ENCODE measurements at regions not wholly inside any gene's neighbourhood (a gene's known extent, or its start where the extent isn't known, plus 50 kb on each side); places are given as distances from the start of the nearest gene placed in this dataset.

DNA sequence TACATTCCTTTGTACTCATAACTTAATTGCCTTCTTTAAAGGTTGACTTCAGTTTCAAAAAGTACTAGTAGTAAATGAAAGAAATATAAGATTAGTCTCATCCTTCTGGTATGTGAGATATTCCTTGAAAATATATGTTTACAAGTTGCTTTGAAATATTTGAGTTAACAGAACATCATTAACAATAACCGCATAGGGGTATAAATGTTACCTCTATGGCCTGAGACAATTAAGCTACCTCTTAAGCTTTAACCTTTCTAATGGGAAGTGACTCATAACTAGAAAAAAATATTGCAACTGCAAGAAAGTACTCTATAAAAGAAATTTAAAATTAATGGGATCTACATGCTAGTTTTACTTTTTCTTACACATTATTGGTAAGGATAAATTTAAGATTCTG lies 399.0 kb downstream of the CDH10 start:
- Histone ChIP-seq H4K20me1 (ENCODE audit: control insufficient read depth, insufficient read depth, low read depth, low read length) (no peaks in the 10 kb centered on the region), H3K36me3 (ENCODE audit: control insufficient read depth, low read length) (no peaks in the 10 kb centered on the region), H3K4me2 (ENCODE audit: low read length) (no peak overlapping the region), H3K79me2 (ENCODE audit: control insufficient read depth, low read length) (no peaks in the 10 kb centered on the region), H3K9me2 (replicated peaks; ENCODE audit: control insufficient read depth, low read length) (no peaks in the 10 kb centered on the region), H3K9me3 (ENCODE audit: control insufficient read depth, insufficient read depth, low read length) (no peaks in the 10 kb centered on the region), H3K27me3 (ENCODE audit: control insufficient read depth, low read length) (no peaks in the 10 kb centered on the region), H3F3A (ENCODE audit: control insufficient read depth, insufficient read depth) (no peaks in the 10 kb centered on the region), H3K4me1 (ENCODE audit: control insufficient read depth, low read length) (no peaks in the 10 kb centered on the region), H3K27ac (ENCODE audit: low read depth, low read length) (no peak overlapping the region), H3K4me3 (ENCODE audit: low read length) (no peak overlapping the region)
- TF ChIP-seq EZH2phosphoT487 (IDR thresholded peaks at IDR 0.05; ENCODE audit: borderline replicate concordance, low read length), result no peak
- TF ChIP-seq, protein P1, sequence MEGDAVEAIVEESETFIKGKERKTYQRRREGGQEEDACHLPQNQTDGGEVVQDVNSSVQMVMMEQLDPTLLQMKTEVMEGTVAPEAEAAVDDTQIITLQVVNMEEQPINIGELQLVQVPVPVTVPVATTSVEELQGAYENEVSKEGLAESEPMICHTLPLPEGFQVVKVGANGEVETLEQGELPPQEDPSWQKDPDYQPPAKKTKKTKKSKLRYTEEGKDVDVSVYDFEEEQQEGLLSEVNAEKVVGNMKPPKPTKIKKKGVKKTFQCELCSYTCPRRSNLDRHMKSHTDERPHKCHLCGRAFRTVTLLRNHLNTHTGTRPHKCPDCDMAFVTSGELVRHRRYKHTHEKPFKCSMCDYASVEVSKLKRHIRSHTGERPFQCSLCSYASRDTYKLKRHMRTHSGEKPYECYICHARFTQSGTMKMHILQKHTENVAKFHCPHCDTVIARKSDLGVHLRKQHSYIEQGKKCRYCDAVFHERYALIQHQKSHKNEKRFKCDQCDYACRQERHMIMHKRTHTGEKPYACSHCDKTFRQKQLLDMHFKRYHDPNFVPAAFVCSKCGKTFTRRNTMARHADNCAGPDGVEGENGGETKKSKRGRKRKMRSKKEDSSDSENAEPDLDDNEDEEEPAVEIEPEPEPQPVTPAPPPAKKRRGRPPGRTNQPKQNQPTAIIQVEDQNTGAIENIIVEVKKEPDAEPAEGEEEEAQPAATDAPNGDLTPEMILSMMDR (IDR thresholded peaks at IDR 0.05; ENCODE audit: low read depth, low read length, poor library complexity, severe bottlenecking), result no peak

DNA sequence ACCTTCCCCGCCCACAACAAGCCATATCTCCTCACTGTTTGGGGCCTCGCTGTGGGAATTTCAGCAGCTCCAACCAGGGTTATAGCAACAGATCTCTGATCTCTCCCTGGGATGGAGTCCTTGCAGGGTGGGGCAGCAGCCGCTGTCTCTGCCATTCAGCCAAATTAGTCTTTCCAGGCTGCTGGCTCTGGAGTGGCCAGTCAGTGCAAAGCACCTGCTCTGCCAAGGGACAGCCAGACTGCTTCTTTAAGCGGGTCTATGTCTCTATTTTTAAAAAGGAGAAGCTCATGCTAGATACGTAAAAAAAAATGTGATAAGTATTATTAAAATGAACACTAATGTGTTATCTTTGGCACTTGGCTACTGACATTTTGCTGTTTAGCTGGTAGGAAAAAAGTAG lies 380.2 kb downstream of the CDH10 start:
- no peaks in the 10 kb centered on the region for H3K36me3 ChIP-seq (ENCODE audit: control insufficient read depth, low read length)
- no peak overlapping the region for H3K27ac ChIP-seq (ENCODE audit: low read depth, low read length)
- H3K27me3 ChIP-seq (ENCODE audit: control insufficient read depth, low read length), result no peaks in the 10 kb centered on the region
- no peak for TF ChIP-seq EZH2phosphoT487 (IDR thresholded peaks at IDR 0.05; ENCODE audit: borderline replicate concordance, low read length)
- TF ChIP-seq, protein P1 (IDR thresholded peaks at IDR 0.05; ENCODE audit: low read depth, low read length, poor library complexity, severe bottlenecking), result no peak
- no peak overlapping the region for H3K4me2 ChIP-seq (ENCODE audit: low read length)
- H3F3A ChIP-seq (ENCODE audit: control insufficient read depth, insufficient read depth), result no peaks in the 10 kb centered on the region
- no peaks in the 10 kb centered on the region for H4K20me1 ChIP-seq (ENCODE audit: control insufficient read depth, insufficient read depth, low read depth, low read length)
- H3K79me2 ChIP-seq (ENCODE audit: control insufficient read depth, low read length), result no peaks in the 10 kb centered on the region
- H3K9me2 ChIP-seq (replicated peaks; ENCODE audit: control insufficient read depth, low read length), result no peaks in the 10 kb centered on the region
- no peak overlapping the region for H3K4me3 ChIP-seq (ENCODE audit: low read length)
- no peaks in the 10 kb centered on the region for H3K9me3 ChIP-seq (ENCODE audit: control insufficient read depth, insufficient read depth, low read length)
- H3K4me1 ChIP-seq (ENCODE audit: control insufficient read depth, low read length), result no peaks in the 10 kb centered on the region

- Histone ChIP-seq H3K9me2 (replicated peaks; ENCODE audit: control insufficient read depth, low read length) (no peaks in the 10 kb centered on the region), H3K79me2 (ENCODE audit: control insufficient read depth, low read length) (no peaks in the 10 kb centered on the region), H3K9me3 (ENCODE audit: control insufficient read depth, insufficient read depth, low read length) (no peaks in the 10 kb centered on the region), H3K27me3 (ENCODE audit: control insufficient read depth, low read length) (no peaks in the 10 kb centered on the region), H3K4me1 (ENCODE audit: control insufficient read depth, low read length) (no peaks in the 10 kb centered on the region), H3F3A (ENCODE audit: control insufficient read depth, insufficient read depth) (no peaks in the 10 kb centered on the region), H3K27ac (ENCODE audit: low read depth, low read length) (no peak overlapping the region), H4K20me1 (ENCODE audit: control insufficient read depth, insufficient read depth, low read depth, low read length) (no peaks in the 10 kb centered on the region), H3K36me3 (ENCODE audit: control insufficient read depth, low read length) (no peaks in the 10 kb centered on the region), H3K4me2 (ENCODE audit: low read length) (no peak overlapping the region), H3K4me3 (ENCODE audit: low read length) (no peak overlapping the region)
- TF ChIP-seq, protein P1 (IDR thresholded peaks at IDR 0.05; ENCODE audit: low read depth, low read length, poor library complexity, severe bottlenecking), result no peak
- TF ChIP-seq EZH2phosphoT487 (IDR thresholded peaks at IDR 0.05; ENCODE audit: borderline replicate concordance, low read length), result no peak
Observed at GRCh38 chr5:24265306-24265705, 379.5 kb downstream of the CDH10 start.
